ENCODE measurements at regions not wholly inside any gene's neighbourhood (a gene's known extent, or its start where the extent isn't known, plus 50 kb on each side); places are given as distances from the start of the nearest gene placed in this dataset.

DNA sequence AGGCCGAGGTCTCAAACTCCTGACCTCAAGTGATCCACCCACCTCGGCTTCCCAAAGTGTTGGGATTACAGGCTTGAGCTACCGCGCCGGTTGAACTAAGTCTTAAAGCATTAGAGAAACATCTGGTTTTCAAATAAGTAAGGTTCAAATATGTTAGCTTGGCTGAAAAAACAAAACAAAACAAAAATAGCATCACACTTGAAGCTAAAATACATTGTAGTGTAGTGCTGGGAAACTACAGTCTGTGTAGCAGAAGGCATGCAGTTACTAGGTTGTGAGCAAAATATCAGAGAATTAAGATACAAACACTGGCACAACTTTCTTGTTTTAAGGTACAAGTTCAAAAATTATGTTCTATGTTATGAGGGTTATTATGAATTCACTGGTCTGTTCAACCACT is 224.8 kb upstream of the CHORDC1 start:
- H3K9ac ChIP-seq, result no peak overlapping the region
- ChIA-PET POLR2A (no interaction called here), CTCF (no interaction called here)
- H3K4me1 ChIP-seq (ENCODE audit: control insufficient read depth in 1 of 2, insufficient read depth in 2 of 2, low read depth in 1 of 2, low read length in 1 of 2), result no peaks in the 10 kb centered on the region; a peak in 1 of 4 replicates
- H3K9me3 ChIP-seq, result no peaks in the 10 kb centered on the region
- H3K36me3 ChIP-seq (replicated peaks in 1 of 2; ENCODE audit: control insufficient read depth in 1 of 2, insufficient read depth in 2 of 2, low read length in 1 of 2), result no peaks in the 10 kb centered on the region
- no peak overlapping the region for H2AFZ ChIP-seq (ENCODE audit: low read depth)
- no peaks in the 10 kb centered on the region for H4K20me1 ChIP-seq (ENCODE audit: insufficient read depth)
- H3K27ac ChIP-seq (ENCODE audit: low read depth in 2 of 2, low read length in 1 of 2), result no peak overlapping the region
- no peak overlapping the region for H3K4me3 ChIP-seq (ENCODE audit: low read depth in 2 of 2, low read length in 1 of 2)
- H3F3A ChIP-seq (replicated peaks; ENCODE audit: insufficient read depth), result no peaks in the 10 kb centered on the region
- no peaks in the 10 kb centered on the region for H3K9me2 ChIP-seq
- no peak overlapping the region for H3K4me2 ChIP-seq
- H3K79me2 ChIP-seq (ENCODE audit: insufficient read depth), result no peaks in the 10 kb centered on the region
- no peaks in the 10 kb centered on the region for H3K27me3 ChIP-seq (ENCODE audit: insufficient read depth)
- DNase-seq, result no peak
- WGBS (ENCODE audit: low lambda C conversion rate), result 74% methylated on average over 5 of the region's 5 CpGs
- TF ChIP-seq, protein P1, sequence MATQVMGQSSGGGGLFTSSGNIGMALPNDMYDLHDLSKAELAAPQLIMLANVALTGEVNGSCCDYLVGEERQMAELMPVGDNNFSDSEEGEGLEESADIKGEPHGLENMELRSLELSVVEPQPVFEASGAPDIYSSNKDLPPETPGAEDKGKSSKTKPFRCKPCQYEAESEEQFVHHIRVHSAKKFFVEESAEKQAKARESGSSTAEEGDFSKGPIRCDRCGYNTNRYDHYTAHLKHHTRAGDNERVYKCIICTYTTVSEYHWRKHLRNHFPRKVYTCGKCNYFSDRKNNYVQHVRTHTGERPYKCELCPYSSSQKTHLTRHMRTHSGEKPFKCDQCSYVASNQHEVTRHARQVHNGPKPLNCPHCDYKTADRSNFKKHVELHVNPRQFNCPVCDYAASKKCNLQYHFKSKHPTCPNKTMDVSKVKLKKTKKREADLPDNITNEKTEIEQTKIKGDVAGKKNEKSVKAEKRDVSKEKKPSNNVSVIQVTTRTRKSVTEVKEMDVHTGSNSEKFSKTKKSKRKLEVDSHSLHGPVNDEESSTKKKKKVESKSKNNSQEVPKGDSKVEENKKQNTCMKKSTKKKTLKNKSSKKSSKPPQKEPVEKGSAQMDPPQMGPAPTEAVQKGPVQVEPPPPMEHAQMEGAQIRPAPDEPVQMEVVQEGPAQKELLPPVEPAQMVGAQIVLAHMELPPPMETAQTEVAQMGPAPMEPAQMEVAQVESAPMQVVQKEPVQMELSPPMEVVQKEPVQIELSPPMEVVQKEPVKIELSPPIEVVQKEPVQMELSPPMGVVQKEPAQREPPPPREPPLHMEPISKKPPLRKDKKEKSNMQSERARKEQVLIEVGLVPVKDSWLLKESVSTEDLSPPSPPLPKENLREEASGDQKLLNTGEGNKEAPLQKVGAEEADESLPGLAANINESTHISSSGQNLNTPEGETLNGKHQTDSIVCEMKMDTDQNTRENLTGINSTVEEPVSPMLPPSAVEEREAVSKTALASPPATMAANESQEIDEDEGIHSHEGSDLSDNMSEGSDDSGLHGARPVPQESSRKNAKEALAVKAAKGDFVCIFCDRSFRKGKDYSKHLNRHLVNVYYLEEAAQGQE (IDR thresholded peaks at IDR 0.05; ENCODE audit: low read depth, low read length), result no peak
- TF ChIP-seq, protein P2, sequence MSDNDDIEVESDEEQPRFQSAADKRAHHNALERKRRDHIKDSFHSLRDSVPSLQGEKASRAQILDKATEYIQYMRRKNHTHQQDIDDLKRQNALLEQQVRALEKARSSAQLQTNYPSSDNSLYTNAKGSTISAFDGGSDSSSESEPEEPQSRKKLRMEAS (IDR thresholded peaks at IDR 0.05; ENCODE audit: low read depth), result no peak
- no peak for TF ChIP-seq RXRA (IDR thresholded peaks at IDR 0.05; ENCODE audit: borderline replicate concordance, low read depth)
- TF ChIP-seq RCOR1 (IDR thresholded peaks at IDR 0.05; ENCODE audit: low read length), result no peak
- no peak for TF ChIP-seq TCF12 (IDR thresholded peaks at IDR 0.05)
- TF ChIP-seq GABPA (IDR thresholded peaks at IDR 0.05; ENCODE audit: low read depth), result no peak

DNA sequence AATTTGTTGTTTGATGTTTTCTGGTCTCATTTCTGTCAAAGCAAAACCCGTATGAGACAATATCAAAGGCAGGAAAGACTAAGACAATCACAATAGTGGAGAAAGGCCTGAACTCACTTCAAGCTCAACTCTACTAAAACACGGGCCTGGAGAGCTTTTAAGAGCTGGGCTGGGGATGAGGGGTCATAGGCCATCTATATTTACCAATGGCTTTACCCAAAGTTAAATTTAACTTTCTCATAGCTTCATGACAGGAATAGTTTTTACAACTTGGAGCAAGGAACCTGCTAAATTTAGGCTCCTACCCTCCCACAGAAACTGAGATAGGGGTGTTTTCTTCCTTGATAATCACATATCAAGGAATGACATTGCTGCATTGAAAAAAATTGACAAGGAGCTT is 223.4 kb upstream of the CHORDC1 start:
- no peak overlapping the region for H2AFZ ChIP-seq (ENCODE audit: low read depth)
- TF ChIP-seq NRF1 (IDR thresholded peaks at IDR 0.05; ENCODE audit: low read depth, low read length), result no peak
- no peak for TF ChIP-seq TAF1 (IDR thresholded peaks at IDR 0.05; ENCODE audit: borderline replicate concordance, low read depth, low read length)
- no peak for TF ChIP-seq NFIC (IDR thresholded peaks at IDR 0.05; ENCODE audit: borderline replicate concordance)
- no peak for TF ChIP-seq FOXM1 (IDR thresholded peaks at IDR 0.05; ENCODE audit: low read depth)
- TF ChIP-seq YY1 (IDR thresholded peaks at IDR 0.05; ENCODE audit: low read depth), result no peak
- no peak for TF ChIP-seq POLR2AphosphoS5 (IDR thresholded peaks at IDR 0.05; ENCODE audit: low read depth, low read length)
- TF ChIP-seq RCOR1 (IDR thresholded peaks at IDR 0.05; ENCODE audit: low read length), result no peak
- no peak for TF ChIP-seq TCF12 (IDR thresholded peaks at IDR 0.05)
- no peak for TF ChIP-seq MEF2A (IDR thresholded peaks at IDR 0.05; ENCODE audit: borderline replicate concordance, low read depth)
- TF ChIP-seq, protein P3, sequence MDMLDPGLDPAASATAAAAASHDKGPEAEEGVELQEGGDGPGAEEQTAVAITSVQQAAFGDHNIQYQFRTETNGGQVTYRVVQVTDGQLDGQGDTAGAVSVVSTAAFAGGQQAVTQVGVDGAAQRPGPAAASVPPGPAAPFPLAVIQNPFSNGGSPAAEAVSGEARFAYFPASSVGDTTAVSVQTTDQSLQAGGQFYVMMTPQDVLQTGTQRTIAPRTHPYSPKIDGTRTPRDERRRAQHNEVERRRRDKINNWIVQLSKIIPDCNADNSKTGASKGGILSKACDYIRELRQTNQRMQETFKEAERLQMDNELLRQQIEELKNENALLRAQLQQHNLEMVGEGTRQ (IDR thresholded peaks at IDR 0.05; ENCODE audit: borderline replicate concordance, low read depth, low read length), result no peak
- no peaks in the 10 kb centered on the region for H3K9me3 ChIP-seq
- no peak overlapping the region for H3K27ac ChIP-seq (ENCODE audit: low read depth in 2 of 2, low read length in 1 of 2)
- no peaks in the 10 kb centered on the region for H3K79me2 ChIP-seq (ENCODE audit: insufficient read depth)
- WGBS (ENCODE audit: low lambda C conversion rate), result 21% methylated on average over 2 of the region's 2 CpGs
- no peaks in the 10 kb centered on the region for H3K27me3 ChIP-seq (ENCODE audit: insufficient read depth)
- H3K9me2 ChIP-seq, result no peaks in the 10 kb centered on the region
- no peak overlapping the region for H3K4me3 ChIP-seq (ENCODE audit: low read depth in 2 of 2, low read length in 1 of 2)
- no peaks in the 10 kb centered on the region; a peak in 1 of 4 replicates for H3K4me1 ChIP-seq (ENCODE audit: control insufficient read depth in 1 of 2, insufficient read depth in 2 of 2, low read depth in 1 of 2, low read length in 1 of 2)
- POLR2A ChIA-PET, result no interaction called here
- H3F3A ChIP-seq (replicated peaks; ENCODE audit: insufficient read depth), result no peaks in the 10 kb centered on the region
- H3K4me2 ChIP-seq, result no peak overlapping the region
- H3K9ac ChIP-seq, result no peak overlapping the region
- CTCF ChIA-PET, result no interaction called here
- DNase-seq, result no peak
- no peaks in the 10 kb centered on the region for H3K36me3 ChIP-seq (replicated peaks in 1 of 2; ENCODE audit: control insufficient read depth in 1 of 2, insufficient read depth in 2 of 2, low read length in 1 of 2)
- no peaks in the 10 kb centered on the region for H4K20me1 ChIP-seq (ENCODE audit: insufficient read depth)

Data from SK-N-SH (cell line).